RCC 7860 (cell line): ENCODE measurements at regions not wholly inside any gene's neighbourhood (a gene's known extent, or its start where the extent isn't known, plus 50 kb on each side); places are given as distances from the start of the nearest gene placed in this dataset.

ENCODE experiments used
- DNase-seq: peaks from one replicate; pipeline ENCODE4 v3.0.0-alpha.2; 2015; ENCODE audit warnings: low spot score
- FAIRE-seq: peaks from 2 replicates; lab custom pipeline; 2012; peaks lifted over from hg19 to GRCh38; lab: Jason Lieb, UNC

DNA sequence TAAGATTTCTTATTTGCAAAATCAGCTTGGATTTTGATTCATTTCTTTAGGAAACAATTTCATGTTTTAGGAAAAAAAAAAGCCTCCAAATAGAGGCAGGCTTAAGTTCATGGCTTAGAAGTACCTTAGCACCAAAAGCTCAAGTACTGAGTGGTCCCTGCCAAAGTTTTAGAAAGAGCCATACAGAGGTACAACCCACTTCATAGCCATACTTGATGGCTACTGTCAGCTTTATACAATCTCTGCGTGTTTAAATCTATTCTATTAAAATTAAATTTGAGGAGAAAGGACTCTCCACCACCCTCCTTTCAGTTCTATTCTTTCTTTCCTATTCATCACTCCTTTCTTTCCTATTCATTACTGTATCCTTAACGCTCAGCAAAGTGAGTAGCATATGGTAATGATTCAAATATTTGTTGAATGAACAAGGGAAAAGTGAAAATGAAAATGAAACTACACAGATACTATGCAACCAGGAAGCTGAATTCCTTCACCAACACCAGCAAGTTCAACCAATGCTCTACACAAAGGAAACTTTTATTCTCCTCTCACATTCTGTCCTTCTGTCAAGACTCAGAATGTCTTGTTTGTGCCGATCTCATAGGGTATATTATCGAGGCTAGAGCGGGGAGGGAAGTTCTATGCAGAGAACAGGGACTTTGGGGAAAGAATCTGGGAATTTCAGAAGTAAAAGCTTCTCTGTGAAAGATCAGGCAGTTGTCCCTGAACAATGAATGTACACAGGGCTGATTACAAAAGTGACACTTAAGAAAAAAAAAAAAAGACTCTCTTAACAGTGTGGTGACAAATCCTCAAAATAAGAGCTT, 138.6 kb upstream of the SPEF2 start:
- peak; percentile 77 for DNase-seq
- peak; percentile 92 for FAIRE-seq

DNA sequence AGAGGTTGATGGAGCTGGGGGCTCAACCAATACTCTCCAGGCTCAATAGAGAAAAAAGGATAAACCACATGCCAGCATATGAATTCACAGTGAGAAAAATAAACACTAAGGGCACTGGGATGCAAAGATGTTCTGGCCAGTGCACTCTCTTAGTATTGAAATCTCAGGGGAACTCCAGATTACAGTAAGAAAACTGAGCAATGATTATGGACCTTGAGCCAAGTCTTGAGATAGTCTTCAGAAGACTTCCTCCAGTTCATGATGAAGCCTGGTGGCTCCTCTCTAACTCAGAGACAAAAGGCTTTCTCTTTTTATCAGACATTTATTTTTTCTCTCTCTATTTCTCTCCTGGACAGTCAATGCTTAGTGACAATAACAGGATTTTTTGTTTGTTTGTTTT, 139.8 kb upstream of the SPEF2 start:
- no peak for FAIRE-seq
- DNase-seq: no peak

DNA sequence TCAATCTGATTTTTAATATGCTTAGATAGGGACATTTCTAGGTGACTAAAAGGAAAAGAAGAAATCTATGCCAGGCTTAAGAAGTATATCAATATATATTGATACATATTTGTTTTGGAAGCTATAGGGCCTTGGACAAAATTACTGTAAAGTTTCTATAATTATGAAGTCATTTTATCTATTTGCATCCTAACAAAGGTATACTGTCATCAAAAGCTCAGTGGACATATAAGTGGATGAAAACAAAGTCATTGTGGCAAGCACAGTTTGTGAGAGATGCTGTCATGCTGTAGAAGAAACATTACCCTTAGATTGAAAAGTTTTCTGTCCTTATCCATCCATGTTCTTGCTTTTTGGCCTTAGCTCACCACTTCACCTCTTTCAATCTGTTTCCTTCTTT, 140.3 kb upstream of the SPEF2 start:
- no peak for FAIRE-seq
- no peak for DNase-seq

- FAIRE-seq (no peak), DNase-seq (no peak)
These were observed 140.9 kb upstream of the SPEF2 start for GRCh38 chr5:35476797-35477196.

DNA sequence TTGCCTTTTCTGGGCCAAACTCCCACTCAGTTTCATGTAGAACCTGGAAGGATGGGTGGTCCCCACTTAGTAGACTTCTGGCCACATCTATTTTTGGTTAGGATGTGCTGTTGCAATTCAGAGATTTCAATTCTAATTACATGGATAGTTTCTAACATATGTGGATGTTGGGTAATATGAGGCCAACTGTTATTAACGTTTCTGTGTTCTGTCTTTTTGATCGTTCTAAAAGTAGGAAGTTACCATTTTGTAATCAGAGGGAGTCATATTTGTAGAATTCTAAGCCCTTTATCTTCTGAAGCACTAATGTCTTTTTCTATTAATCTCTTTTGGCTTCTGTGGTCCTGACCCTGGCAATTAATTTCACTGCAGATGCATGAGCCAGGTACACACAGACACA, 141.6 kb upstream of the SPEF2 start:
- DNase-seq (no peak), FAIRE-seq (no peak)

- no peak for DNase-seq
- no peak for FAIRE-seq
These were observed 144.1 kb upstream of the SPEF2 start for GRCh38 chr5:35473589-35473988.

DNA sequence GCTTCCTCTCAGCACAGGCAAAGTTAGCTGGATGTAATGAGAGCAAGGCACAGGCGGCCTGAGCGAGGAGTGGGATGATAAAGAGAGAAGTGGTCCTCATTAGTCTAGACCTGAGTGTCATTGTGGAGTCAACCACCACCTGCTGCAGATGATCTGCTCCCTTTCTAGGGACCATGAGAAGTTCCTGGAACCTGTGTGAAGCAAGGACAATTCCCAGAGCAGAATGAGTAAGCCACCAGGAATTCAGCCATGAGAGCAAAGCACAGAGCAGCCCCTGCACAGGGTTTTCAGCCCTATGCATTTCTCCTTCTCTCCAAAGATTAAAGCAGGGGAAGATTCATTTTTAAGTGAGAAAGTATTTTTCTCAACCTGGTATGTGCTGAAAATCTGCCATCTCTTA, 146.8 kb upstream of the SPEF2 start:
- FAIRE-seq (no peak), DNase-seq (no peak)

DNA sequence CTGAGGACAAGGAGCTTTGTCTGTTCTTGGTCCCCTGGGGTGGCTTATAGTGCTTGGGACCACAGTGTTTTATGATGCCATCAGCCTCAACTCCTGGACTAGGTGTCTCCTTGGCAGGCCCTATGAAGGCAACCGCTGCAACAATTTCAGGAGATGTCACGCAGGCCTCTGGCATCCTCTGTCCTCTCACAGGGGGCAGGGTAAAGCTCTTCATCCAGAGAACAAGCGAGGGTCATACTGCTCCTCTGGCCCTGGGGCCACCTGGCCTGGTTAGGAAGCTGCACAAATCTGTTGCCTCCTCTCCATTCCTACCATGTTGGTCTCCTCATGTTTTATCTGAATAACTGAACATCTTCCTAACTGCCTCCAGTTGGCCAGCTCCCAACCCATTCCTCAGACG, 148.9 kb upstream of the SPEF2 start:
- FAIRE-seq (no peak), DNase-seq (no peak)

- FAIRE-seq (no peak), DNase-seq (no peak)
These were observed 150.9 kb upstream of the SPEF2 start for GRCh38 chr5:35466746-35467145.

DNA sequence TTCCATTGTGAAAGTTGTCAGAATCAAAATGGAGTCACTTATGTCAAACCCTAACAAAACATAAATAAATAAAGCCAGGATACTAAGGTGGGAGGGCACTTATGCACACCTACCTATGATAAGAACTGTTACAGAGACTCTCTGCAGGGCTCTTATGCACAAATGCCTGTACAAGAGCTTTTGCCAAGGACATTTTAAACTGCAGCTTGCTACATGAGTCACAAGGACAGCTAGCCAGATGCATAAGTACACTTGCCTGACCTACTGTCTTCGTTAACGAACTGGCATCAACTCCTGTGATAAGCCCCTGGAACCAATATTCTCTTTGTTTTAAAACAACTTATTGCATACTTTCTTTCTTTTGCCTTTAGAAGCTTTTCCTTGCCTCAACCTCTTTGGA, 152.9 kb upstream of the SPEF2 start:
- no peak for DNase-seq
- no peak for FAIRE-seq

DNA sequence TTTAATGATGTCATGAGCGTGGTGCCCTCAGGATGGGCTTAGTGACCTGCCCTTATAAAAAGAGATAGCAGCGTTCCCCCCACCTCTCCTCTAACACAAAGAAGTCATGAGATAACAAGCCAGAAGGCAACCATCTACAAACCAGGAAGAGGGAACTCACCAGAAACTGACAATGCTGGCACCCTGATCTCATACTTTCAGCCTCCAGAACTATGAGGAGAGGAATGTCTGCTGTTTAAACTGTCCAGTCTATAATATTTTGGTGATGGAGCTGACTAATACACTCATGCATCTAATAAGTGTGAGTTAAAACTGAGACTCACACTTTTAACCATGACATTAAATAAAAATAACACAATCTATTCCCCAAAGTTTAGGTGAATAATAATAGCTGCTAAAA, 156.1 kb upstream of the SPEF2 start:
- DNase-seq (no peak), FAIRE-seq (no peak)

GRCh38 chr5:35458824-35459207, 158.8 kb upstream of the SPEF2 start:
- no peak for FAIRE-seq
- DNase-seq: no peak

DNA sequence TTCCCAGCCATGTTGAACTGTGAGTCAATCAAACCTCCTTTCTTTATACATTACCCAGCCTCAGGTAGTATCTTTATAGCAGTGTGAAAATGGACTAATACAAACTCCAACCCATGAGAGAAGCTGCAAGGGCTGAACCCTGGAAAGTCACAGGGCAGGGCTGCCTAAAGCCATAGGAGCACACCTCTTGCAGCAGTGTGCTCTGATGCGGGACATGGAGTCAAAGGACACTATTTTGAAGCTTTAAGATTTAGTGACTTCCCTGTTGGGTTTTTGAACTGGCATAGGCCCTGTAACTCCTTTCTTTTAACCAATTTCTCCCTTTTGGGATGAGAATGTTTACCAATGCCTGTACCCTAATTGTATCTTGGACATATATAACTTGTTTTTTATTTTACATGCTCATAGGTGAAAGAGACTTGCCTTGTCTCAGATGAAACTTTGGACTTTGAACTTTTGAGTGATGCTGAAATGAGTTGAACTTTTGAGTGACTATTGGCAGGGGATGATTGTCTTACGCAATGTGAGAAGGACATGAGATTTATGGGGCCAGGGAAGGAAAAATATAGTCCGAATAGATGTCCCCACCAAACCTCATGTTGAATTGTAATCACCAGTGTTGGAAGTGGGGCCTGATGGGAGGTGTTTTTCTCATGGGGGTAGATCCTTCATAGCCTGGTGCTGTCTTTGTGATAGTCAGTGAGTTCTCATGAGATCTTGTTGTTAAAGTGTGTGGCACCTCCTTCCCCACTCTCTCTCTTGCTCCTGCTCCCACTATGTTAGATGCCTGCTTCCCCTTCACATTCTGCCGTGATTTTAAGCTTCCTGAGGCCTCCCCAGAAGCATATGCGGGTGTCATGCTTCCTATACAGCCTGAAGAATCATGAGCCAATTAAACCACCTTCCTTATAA, 159.5 kb upstream of the SPEF2 start:
- DNase-seq: no peak
- FAIRE-seq: no peak

GRCh38 chr5:35456506-35456905, 161.2 kb upstream of the SPEF2 start:
- DNase-seq: no peak
- no peak for FAIRE-seq

DNA sequence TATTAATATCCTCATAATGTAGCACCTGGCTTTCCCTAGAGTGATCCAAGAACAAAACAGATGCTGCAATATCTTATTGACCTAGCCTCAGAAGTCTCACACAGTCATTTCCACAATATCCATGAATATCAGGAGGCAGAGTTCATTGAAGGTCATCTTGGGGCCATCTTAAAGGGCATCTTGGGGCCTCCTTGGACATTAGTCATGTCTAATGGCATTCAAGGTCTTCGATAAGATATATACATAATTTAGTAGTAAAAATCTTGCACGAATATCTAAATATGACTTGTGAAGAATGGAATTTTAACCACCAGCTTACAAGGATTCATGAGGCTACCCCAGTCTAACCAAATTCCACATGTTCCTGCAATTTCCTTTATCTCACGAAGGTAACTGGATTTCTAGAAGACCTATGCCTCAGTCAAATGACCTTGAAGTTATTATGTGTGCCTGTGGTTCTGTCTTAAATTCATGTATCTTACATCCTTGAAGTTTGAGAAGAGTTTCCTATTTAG, 163.6 kb upstream of the SPEF2 start:
- FAIRE-seq (no peak), DNase-seq (no peak)

DNA sequence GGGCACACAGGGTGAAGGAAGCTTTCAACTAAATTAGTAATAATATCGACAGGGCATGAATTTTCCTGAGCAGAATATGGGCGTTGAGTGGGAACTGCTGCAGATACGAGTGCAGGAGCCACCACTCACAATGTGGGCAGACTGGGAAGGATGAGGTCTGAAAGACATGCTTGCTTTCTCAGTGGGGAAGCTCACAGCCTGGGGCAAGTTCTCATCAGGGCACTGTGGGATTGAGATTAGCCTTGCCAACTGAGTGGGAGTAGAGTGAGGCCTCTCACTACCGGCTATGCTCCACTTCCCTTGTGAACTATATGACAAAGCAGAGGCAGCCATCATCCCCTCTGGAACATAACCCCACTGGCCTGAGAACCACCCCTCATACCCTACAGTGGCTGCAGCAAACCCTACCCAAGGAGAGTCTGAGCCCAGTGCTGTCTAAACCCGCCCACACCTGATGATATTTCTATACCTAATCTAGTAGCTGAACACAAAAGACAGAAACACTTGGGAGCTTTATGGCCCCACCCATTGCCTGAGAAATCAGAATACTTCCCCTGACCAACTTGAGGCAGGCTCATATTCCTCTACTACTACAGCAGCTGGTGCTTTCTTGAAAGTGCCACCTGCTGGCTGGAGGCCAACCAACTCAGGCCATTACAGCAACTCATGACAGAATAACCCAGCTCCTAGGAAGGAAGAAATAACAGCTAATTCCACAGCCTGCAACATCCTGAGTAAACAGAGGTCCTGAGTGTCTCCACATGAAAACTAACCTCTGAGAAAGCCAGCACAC, 173.7 kb upstream of the SPEF2 start:
- FAIRE-seq (no peak), DNase-seq (no peak)

DNA sequence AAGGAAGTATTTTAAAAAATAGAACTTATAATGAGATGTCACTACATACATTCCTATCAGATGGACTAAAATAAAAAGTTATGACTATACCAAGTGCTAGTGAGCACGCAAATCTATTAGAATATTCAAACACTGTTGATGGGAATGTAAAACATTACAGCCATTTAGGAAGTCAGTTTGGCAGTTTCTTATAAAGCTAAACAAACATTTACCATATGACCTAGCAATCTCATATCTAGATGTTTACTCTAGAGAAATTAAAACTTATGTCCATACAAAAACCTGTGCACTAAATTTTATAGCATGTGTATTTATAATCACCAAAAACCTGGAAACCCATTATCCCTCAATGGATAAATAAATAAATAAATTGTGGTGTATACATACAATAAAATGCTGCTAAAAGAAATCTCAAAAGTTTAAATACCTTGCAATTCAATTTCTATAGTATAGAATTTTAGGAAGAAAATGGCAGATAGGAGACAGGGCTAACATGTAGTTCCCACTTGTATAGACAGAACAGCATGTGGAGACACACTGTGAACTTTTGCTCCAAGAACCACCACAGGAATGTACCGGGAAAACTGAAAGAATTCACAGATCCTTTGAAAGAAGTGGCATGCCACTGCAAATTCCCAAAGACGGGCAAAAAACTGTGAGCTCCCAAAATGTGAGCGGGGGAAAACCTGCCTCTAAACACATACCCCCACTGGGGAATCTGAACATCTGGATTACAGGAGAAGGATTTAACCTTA, 174.6 kb upstream of the SPEF2 start:
- no peak for FAIRE-seq
- no peak for DNase-seq

DNA sequence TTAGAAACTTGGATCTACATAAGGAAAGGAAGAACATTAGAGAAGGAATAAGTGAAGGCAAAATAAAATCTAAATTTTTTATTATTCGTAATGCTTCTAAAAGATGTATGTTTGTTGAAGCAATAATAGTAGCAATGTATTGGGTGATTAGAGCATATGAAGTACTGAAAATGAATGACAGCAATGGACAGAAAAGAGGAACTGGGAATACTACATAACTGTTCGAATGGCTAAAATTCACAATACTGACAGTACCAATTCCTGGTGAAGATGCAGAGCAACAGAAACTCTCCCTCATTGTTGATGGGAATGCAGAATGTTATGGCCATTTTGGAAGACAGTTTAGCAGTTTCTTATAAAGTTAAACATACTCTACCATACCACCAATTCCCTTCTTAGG, 177.3 kb upstream of the SPEF2 start:
- no peak for DNase-seq

DNA sequence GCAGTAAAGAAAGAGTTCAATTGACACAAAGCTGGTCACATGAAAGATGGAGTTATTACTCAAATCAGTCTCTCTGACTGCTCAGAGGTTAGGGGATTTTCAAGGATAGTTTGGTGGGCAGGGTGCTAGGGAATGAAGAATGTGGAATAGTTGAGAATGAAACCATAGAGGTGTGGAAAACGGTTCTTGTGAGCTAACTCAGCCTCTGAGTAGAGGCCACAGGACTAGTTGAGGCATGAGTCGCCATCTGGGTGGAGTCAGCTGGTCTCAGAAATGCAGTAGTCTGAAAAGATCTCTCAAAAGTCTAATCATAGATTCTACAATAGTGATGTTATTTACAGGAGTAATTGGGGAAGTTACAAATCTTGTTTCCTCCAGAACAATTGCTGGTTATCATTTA, 178.9 kb upstream of the SPEF2 start:
- no peak for DNase-seq
- FAIRE-seq: no peak

More for the DNA sequence above, 177.3 kb upstream of the SPEF2 start:
- FAIRE-seq: no peak

- FAIRE-seq: no peak
- no peak for DNase-seq
These were observed 179.4 kb upstream of the SPEF2 start for GRCh38 chr5:35438288-35438687.
